Nephron (organoid): ENCODE measurements at regions not wholly inside any gene's neighbourhood (a gene's known extent, or its start where the extent isn't known, plus 50 kb on each side); places are given as distances from the start of the nearest gene placed in this dataset.

Experiments
- H3K27ac Mint-ChIP-seq, 3 experiments: 2 replicates each; pipeline ENCODE4 v1.8.0; 2020; ENCODE audit warnings: mixed read lengths in 3 of 3, mild to moderate bottlenecking in 2 of 3, moderate library complexity in 1 of 3
- H3K27me3 Mint-ChIP-seq: 2 replicates; pipeline ENCODE4 v1.8.0; 2021; ENCODE audit warnings: low read depth, mild to moderate bottlenecking, moderate library complexity, mixed read lengths
- H3K36me3 Mint-ChIP-seq: 2 replicates; pipeline ENCODE4 v1.8.0; 2020; ENCODE audit warnings: low read depth, mixed read lengths
- H3K4me1 Mint-ChIP-seq: 2 replicates; pipeline ENCODE4 v1.8.0; 2020; ENCODE audit warnings: mixed read lengths
- H3K4me3 Mint-ChIP-seq, 3 experiments: 2 replicates each; pipeline ENCODE4 v1.8.0; 2020; ENCODE audit warnings: mild to moderate bottlenecking in 3 of 3, mixed read lengths in 3 of 3, moderate library complexity in 2 of 3
- H3K9me3 Mint-ChIP-seq: 2 replicates; pipeline ENCODE4 v1.8.0; 2020; ENCODE audit warnings: mixed read lengths
- CTCF ChIP-seq, 3 experiments: fragments of 200-600 bp; sonication (generic); IDR thresholded peaks; one replicate each; pipeline ENCODE4 v1.5.0; 2021; ENCODE audit warnings: antibody characterized with exemption in 3 of 3; ENCODE audit not compliant: unreplicated experiment in 3 of 3

GRCh38 chr5:92518318-92518904 is 1062.6 kb downstream of the NR2F1-AS1 start:
- H3K27ac Mint-ChIP-seq, result peak overlapping the region; percentile 13 to 92 (median 86)

GRCh38 chr5:92514896-92515295 is 1066.1 kb downstream of the NR2F1-AS1 start:
- H3K27ac Mint-ChIP-seq, result peak overlapping the region in 1 of 3 experiments; percentile 24
- no peak for TF ChIP-seq CTCF (IDR thresholded peaks at IDR 0.05; ENCODE audit: unreplicated experiment in 3 of 3)
- no peaks in the 10 kb centered on the region for H3K27me3 Mint-ChIP-seq
- no peak overlapping the region for H3K4me3 Mint-ChIP-seq
- peaks cover 12% of the 10 kb centered on the region for H3K4me1 Mint-ChIP-seq
- peaks cover 6% of the 10 kb centered on the region for H3K36me3 Mint-ChIP-seq
- H3K9me3 Mint-ChIP-seq, result peaks cover 33% of the 10 kb centered on the region

More at GRCh38 chr5:92518318-92518904, 1062.6 kb downstream of the NR2F1-AS1 start:
- H3K4me1 Mint-ChIP-seq, result peaks cover 14% of the 10 kb centered on the region
- peak; percentile 39 to 53 (median 49) for TF ChIP-seq CTCF (IDR thresholded peaks at IDR 0.05; ENCODE audit: unreplicated experiment in 3 of 3)
- no peaks in the 10 kb centered on the region for H3K36me3 Mint-ChIP-seq
- H3K9me3 Mint-ChIP-seq, result peaks cover 10% of the 10 kb centered on the region
- H3K27me3 Mint-ChIP-seq, result no peaks in the 10 kb centered on the region
- H3K4me3 Mint-ChIP-seq, result no peak overlapping the region

DNA sequence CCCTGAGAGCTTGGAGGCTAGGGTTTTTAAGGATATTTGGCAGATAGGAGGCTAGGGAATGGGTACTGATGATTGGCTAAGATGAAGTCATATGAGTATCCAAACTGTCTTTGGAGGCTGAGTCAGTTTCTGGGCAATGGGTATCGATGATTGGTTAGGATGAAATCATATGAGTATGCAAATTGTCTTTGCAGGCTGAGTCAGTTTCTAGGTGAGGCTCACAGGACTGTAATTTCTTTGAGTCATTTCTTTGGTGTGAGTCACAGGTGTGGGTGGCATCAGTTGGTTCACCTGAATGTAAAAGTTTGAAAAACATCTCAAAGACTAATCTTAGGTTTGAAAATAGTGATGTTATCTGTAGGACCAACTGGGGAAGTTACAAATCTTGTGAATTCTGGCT is 1068.0 kb downstream of the NR2F1-AS1 start:
- no peaks in the 10 kb centered on the region for H3K27me3 Mint-ChIP-seq
- no peak overlapping the region for H3K27ac Mint-ChIP-seq
- TF ChIP-seq CTCF (IDR thresholded peaks at IDR 0.05; ENCODE audit: unreplicated experiment in 3 of 3), result no peak
- H3K9me3 Mint-ChIP-seq, result peaks cover 40% of the 10 kb centered on the region
- no peak overlapping the region for H3K4me3 Mint-ChIP-seq
- no peaks in the 10 kb centered on the region for H3K4me1 Mint-ChIP-seq
- H3K36me3 Mint-ChIP-seq, result peaks cover 6% of the 10 kb centered on the region

- Mint-ChIP-seq H3K27ac (no peak overlapping the region), H3K27me3 (no peaks in the 10 kb centered on the region), H3K9me3 (peaks cover 36% of the 10 kb centered on the region), H3K4me1 (peaks cover 13% of the 10 kb centered on the region), H3K4me3 (no peak overlapping the region), H3K36me3 (peaks cover 6% of the 10 kb centered on the region)
- TF ChIP-seq CTCF (IDR thresholded peaks at IDR 0.05; ENCODE audit: unreplicated experiment in 3 of 3), result no peak
Measured at GRCh38 chr5:92508271-92508670, 1072.7 kb downstream of the NR2F1-AS1 start.

- Mint-ChIP-seq H3K4me3 (peak overlapping the region in 2 of 3 experiments; percentile 18 to 28), H3K36me3 (no peaks in the 10 kb centered on the region), H3K4me1 (peaks cover 13% of the 10 kb centered on the region), H3K27me3 (no peaks in the 10 kb centered on the region), H3K9me3 (peaks cover 22% of the 10 kb centered on the region), H3K27ac (peak overlapping the region; percentile 62 to 90 (median 65))
- TF ChIP-seq CTCF (IDR thresholded peaks at IDR 0.05; ENCODE audit: unreplicated experiment in 3 of 3), result no peak
Measured at GRCh38 chr5:92505925-92506324, 1075.1 kb downstream of the NR2F1-AS1 start.

DNA sequence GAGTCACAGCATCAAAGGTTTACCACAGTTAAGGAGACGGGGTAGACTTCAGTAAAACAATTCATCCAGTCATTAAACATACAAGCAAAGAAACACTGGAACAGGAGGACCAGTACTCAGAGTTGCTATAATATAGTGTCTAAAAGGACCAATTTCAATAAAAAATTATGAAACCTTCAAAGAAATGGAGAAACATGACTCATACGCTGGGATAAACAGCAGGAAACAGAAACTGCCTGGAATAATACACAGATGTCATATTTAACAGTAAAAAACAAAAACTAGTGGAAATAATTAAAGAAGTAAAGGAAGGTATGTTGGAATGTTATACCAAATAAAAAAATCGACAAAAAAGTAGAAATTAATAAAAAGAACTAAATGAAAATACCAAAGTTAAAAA is 1075.9 kb downstream of the NR2F1-AS1 start:
- Mint-ChIP-seq H3K4me3 (peak overlapping the region in 2 of 3 experiments; percentile 28 to 57), H3K27ac (peak overlapping the region; percentile 62 to 90 (median 65)), H3K36me3 (no peaks in the 10 kb centered on the region), H3K27me3 (no peaks in the 10 kb centered on the region), H3K4me1 (peaks cover 13% of the 10 kb centered on the region), H3K9me3 (peaks cover 15% of the 10 kb centered on the region)
- no peak for TF ChIP-seq CTCF (IDR thresholded peaks at IDR 0.05; ENCODE audit: unreplicated experiment in 3 of 3)
